Stimulated activated CD8-positive, alpha-beta memory T cell treated with anti-CD3 and anti-CD28 coated beads, Interleukin-2, amount 100 ng/mL, for 48 hours (primary cell): ENCODE measurements at regions not wholly inside any gene's neighbourhood (a gene's known extent, or its start where the extent isn't known, plus 50 kb on each side); places are given as distances from the start of the nearest gene placed in this dataset.

Source experiments
- DNase-seq, 2 donors: peaks; one replicate each; pipeline ENCODE4 v3.0.0-alpha.2; 2020; ENCODE audit warnings: low read depth in 2 of 2

DNA sequence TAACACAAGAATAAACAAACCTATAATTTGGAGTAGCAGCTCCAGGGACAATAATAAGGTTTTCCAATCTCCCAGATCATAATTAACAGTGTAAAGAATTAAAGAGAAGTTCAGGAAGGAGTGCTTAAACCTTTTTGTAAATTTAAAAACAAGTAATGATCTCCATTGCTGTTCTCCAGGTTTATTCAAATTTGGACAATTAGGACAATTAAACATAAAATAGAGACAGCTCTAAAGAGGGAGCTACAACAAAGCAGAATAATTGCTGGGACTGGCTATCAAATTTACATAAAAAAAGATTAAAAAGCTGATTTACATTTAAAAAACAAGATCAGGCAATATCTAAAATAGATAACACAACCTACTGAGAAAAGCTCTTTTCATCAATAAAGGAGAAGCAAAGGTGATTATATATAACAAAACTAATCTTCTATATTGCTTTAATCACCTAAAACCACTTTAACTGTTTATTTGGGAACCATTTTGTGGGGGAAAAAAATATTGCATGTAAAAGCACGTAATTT, 80.1 kb upstream of the CREB1 start:
- DNase-seq = no peak

DNA sequence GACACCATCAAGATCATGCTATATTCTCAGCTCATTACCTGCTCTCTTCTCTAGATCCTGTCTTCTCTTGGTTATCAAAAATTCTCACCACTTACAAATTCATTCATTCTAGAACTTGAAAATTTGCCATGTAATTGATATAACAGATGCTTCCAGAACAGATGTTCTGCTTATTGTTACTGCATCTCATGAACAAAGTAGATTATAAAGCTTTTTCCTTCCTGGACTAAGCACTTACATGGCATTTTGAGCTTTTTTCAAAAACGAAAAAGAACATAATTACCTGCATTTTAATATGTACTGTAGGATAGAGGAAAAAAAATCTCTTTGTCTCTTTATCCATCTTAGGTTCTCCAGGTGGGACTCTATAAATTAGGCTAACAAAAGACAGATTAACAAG, 79.6 kb upstream of the CREB1 start:
- no peak for DNase-seq

DNA sequence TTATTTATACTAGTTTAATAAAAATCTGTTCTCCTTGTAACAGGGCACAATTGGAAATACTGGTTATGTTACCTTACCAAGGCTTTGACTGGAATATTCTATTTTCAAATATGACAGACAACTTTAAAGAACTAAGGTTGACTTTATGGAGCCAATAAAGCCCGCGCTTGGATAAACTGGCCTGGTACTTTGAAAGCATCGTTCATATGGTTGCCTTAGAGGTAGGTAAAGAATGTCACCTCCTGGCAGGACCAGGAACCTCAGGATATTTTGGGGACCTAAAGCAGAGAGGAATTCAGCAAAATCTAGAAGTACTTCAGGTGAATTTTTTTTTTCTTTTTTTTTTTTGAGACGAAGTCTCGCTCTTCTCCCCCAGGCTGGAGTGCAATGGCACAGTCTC, 71.2 kb upstream of the CREB1 start:
- no peak for DNase-seq

DNA sequence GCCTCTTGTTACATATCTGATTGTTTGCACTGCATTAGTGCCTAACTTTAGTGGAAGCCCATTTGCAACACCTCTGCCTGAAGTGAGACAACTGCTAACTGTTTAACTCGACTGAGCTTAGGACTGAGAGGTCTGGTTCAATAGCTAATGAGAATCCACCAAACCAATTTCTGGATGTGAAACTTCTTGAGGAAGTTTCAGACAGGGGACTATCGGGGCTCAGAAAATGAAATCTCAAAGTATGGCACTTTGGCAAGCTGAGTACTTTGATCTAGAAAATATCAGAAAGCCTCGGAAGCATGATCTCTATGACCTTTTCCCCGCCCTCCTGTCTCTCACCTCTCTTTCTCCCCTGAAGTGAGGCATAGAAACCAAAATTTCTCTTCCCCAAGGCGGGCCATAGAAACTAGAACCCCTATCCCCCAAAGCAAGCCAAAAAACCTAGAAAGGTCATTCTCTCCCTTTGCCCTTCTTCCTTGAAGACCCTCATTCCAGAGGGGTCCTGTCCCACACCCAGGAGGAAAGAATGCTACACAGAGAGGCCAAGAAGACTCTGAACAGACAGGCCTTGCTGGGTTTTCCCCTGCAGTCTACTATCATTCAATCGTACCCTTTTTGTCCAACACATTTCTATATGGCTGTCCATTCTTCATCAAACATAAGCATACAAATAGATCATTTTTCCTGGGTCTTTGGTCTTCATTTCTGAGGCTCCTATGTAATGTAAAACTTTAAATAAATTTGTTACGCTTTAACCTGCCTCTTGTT, 69.6 kb upstream of the CREB1 start:
- DNase-seq = no peak

GRCh38 chr2:207463433-207463832, 66.3 kb upstream of the CREB1 start:
- no peak for DNase-seq

- DNase-seq = no peak
These were observed 65.8 kb upstream of the CREB1 start for GRCh38 chr2:207464007-207464406.

DNA sequence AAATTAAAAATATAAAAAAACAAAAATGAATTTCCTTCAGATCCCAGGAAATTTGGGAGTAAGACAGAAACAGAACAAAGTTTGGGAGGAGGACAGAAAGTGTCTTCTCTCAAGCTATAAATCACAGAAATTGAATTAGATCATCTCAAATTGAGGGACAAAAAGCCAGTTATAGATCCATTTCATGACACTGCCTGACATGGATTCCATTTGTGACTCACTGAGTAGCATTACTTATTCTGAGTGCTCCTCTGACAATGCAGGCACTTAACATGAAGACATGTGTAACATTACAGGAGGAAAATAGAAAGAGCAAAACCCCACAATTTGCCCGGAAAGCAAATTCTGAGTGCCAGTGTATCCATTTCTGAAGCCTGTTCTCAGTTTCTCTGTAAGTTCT, 63.9 kb upstream of the CREB1 start:
- no peak for DNase-seq

DNA sequence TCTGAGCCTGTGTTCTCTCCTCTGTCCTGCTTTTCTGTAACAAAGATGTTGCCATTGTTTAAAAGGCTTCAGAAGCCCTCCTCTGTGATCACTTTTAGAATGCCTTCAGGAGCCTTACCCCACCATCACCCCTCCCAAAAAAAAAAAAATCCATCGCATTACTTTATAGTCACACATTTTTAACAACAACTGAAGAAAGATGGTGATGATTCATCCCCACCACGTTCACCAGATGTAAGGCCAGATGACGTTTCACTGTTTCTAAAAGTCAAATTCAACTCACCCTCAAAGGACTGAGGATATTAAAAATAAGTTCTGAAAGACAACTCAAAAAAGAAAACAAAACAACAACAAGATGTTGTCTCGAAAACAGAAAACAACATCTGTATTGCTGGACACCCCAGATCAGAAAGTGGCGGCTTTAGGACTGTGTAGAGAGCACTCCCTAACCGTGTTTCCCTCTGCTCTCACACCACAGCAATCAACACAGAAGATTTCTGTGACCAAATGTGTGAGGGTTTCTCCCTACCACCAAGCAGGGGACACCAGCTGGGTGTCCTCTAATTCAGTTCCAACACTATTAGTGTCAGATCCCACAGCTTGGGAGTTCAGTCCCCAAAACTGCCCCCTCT, 61.9 kb upstream of the CREB1 start:
- no peak for DNase-seq

DNA sequence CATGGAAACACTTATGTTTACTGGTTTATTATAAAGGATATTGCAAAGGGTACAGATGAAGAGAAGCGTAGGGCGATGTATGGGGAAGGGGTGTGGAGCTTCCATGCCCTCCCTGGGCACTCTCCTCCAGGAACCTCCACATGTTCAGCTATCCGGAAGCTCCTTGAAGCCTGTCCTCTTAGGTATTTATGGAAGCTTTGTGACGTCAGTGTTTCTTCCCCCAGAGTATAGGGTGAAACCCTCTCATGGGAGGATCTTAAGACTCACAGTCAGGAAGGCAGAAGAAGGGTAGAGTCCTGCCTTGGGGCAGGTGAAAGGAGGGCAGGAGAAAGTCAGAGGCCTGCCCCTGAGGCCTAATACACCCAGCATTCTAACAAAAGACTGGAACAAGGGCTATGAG, 61.3 kb upstream of the CREB1 start:
- DNase-seq = no peak

DNA sequence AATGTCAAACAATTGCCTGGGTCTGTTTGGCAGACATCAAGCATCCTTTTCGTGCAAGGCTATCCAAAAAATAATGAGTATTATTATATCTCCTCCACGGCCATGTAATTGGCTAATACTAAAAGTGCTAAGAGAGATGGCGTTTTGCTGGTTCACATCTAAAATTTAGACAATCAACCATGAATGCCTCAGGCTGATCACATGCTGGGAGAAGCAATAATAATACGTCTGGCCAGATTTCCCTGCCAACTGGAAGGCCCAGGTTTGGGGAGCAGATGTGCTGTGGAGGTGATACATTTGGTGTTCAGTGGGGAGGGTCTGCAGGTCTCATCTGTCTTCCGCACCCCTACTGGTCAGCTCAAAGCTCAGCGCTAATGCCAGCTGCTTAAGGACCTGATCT, 60.3 kb upstream of the CREB1 start:
- no peak for DNase-seq

DNA sequence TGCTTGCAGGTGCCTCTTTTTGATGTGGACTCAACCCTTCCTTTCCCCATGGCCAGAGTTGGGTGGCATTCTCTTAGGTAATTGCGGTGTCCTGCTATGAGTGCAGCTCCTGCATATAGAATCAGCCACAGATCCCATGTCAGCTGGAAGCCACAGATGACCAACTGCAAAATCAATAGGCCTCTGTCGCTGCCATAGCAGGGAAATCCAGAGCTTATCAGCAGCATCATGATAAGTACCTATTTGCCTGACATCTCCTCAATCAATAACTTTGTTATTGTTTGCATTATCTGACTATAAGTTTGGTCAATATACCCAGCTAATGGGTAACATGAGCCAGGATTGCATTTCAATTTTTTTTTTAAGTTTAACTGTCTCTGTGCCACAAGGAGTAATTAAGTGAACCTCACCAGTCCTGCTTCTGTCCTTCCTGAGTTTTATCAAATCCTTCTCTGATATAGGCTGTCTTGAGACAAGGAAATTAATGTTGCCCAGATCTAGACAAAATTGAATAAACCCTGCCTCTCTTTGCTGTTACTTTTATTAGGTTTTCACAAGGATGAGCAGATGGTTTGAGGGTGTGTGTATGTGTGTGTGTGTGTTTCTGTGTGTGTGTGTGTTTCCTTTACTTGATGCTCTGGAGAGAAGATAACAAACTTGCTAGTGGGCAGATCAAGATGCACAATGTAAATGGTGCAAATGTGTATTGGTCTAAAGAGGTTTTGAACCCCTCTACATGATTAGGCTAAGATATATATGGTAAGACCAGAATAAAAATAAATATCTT, 59.6 kb upstream of the CREB1 start:
- DNase-seq = no peak

- DNase-seq = no peak
These were observed 58.5 kb upstream of the CREB1 start for GRCh38 chr2:207471261-207471660.

DNA sequence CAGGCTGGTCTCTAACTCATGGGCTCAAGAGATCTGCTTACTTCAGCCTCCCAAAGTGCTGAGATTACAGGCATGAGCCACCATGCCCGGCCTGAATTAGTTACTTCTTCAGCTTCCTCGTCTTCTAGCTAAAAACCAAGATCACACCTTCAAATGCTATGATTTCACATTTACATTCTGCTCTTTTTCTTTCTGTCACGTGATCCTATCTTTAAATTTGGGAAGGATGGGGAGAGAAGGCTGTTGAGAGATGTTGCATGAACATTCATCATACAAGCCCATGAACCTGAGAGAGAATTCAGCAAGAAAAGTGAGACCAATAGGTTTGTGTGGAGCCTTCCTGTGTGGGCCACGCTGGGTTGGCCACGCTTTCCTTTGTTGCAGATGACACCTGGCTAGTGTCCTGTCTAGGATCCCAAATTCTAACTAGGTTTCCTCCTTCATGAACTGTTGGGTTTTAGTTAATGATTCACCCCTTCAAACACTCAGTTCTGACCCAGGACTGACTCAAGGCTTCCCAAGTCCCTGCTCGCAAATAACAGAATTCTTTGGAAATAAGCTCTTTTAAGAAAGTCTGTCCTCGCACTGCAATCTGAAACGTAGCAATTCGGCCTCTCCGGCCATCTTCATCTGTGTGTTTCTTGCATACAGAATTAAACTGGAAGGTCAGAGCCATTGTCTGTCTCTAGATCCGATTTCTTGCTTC, 57.3 kb upstream of the CREB1 start:
- DNase-seq = no peak

DNA sequence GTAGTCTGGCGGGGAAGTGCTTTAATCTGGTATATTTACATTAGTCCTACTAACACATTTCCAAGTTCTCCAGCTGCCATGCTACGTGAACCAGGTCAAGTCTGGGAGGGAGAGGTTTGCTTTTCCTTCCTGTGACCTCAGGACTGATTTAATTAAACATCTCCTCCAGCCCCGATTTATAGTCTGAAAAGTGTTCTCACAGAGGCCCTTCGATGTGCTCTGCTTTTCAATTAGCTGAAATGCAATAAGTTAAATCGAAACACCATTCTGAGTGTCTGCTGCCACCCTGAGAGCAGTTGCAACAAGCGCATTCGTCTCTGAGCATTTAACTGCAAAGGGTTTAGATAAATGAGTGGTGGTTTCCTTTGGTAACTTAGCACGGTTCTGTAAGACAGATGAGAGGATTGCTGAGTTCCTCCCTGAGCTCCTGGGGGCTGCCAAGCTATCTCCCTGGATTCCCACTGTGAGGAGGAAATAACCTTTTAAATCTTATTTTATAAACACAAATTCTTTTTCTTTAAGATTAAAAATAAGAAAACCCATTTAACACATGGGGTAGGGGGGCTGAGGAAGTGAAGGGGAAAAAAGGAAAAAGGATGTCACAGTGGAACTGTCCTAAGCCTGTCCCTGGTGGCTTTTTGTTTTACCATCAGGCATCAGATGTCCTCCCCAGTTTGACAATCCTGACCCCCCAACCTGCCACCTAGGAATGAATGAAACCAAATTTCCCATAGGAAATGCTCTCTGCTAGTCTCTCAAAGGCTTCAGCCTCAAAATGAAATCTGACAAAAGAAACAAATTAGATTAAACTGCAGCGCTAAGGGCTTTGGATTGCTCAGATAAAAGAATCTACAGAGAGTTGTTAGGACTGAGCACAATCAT, 56.5 kb upstream of the CREB1 start:
- DNase-seq = no peak

GRCh38 chr2:207473931-207474235, 55.9 kb upstream of the CREB1 start:
- no peak for DNase-seq

DNA sequence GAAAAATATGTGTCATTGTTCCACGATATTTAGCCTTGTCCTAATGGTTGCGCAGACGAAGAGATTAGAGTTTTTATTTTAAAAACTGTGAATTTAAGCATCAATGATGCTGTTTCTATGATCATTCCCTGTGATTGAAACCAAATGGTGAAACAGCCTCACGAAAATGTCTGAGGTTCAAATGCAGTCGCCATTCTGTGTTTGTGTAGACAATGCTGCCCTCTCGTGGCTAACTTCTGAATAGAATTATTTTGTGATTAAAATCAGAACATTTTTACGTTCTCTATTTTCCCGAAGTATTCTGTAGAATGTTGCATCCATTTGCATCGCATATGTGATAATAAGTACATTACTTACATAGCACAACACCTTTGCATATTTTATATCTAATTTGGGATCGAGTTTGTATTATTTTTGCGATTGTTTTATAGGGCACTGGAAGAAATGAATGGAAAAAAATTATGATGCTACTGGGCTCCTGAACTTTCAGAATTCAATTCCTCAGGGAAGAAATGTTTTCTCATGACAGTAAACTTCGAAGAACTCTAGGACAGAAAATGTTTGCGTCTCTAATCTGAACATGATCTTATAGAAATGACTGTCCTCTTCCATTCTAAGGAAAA, 54.8 kb upstream of the CREB1 start:
- no peak for DNase-seq

GRCh38 chr2:207475546-207475945, 54.2 kb upstream of the CREB1 start:
- DNase-seq = no peak

DNA sequence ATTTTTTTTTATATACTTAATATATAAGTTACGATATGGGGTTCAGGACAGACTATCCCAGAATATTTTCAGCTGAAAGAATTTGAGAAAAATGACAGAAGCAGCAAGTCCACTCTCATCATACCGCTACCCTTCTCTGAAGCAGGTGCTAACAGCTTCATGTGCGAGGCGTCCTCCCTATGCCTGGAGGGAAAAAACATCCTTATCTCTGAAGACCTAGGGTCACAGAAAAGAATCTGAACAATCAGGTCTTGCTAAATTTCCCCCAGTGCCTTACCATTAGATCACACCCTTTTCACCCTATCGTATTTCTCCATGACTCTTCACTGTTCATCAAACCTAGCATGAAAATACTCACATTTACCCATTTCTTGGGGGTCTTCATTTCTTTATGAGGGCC, 51.9 kb upstream of the CREB1 start:
- DNase-seq = no peak

DNA sequence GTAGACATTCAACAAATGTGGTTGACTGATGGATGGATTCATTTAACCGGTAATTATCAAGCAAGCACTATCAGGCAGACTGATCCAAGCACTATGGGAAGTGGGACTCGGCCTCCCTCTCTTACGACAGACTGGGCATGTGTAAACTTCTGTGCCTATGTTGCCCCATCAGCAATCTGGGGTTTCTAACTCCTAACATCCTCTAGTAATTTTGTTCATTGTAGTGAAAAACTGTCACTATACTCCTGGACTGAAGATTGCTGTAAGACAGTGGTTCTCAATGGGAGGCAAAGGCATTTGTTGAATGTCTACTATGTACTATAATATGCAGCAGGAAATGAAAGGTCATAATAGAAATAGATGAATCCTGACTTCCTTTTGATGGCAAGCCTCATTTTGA, 51.2 kb upstream of the CREB1 start:
- no peak for DNase-seq

GRCh38 chr2:207479198-207479785, 50.5 kb upstream of the CREB1 start:
- DNase-seq = no peak
